ENCODE measurements at regions not wholly inside any gene's neighbourhood (a gene's known extent, or its start where the extent isn't known, plus 50 kb on each side); places are given as distances from the start of the nearest gene placed in this dataset.

GRCh38 chr14:80428671-80429070, 217.4 kb upstream of the DIO2 start:
- no peaks in the 10 kb centered on the region for H3K27me3 ChIP-seq (ENCODE audit: control insufficient read depth in 3 of 3, insufficient read depth in 3 of 3, low read depth in 1 of 3, low read length in 3 of 3)
- no peaks in the 10 kb centered on the region for H3K79me1 ChIP-seq (ENCODE audit: low read depth, low read length)
- no peak overlapping the region for H2BK5ac ChIP-seq (ENCODE audit: low read length)
- no peak overlapping the region for H2AK5ac ChIP-seq (ENCODE audit: low read depth, low read length)
- H3K36me3 ChIP-seq (replicated peaks in 1 of 2; ENCODE audit: control insufficient read depth in 2 of 2, insufficient read depth in 2 of 2, low read length in 2 of 2), result no peaks in the 10 kb centered on the region
- H3K23ac ChIP-seq (ENCODE audit: low read depth, low read length, poor library complexity), result no peak overlapping the region
- H4K91ac ChIP-seq (ENCODE audit: low read depth, low read length, poor library complexity), result no peak overlapping the region
- no peak for DNase-seq (ENCODE audit: low spot score)
- no peak overlapping the region for H3K9ac ChIP-seq (ENCODE audit: low read depth, low read length, poor library complexity)
- no peak overlapping the region for H3K14ac ChIP-seq (ENCODE audit: low read length)
- H3K4ac ChIP-seq (ENCODE audit: low read length), result no peak overlapping the region
- no peak overlapping the region for H3K4me3 ChIP-seq (ENCODE audit: low read length in 2 of 2)
- H3K4me1 ChIP-seq (ENCODE audit: control insufficient read depth in 2 of 2, insufficient read depth in 1 of 2, low read depth in 1 of 2, low read length in 2 of 2), result no peaks in the 10 kb centered on the region
- WGBS, 2 donors (ENCODE audit: extremely low coverage in 2 of 2, insufficient read length in 2 of 2, insufficient replicate concordance in 1 of 2), result no CpG with 5 or more reads among the region's 2 CpGs
- no peak overlapping the region for H4K8ac ChIP-seq (ENCODE audit: low read depth, low read length)
- no peak overlapping the region for H2BK15ac ChIP-seq (ENCODE audit: low read length)
- H3K4me2 ChIP-seq (ENCODE audit: insufficient read depth, low read length, poor library complexity, severe bottlenecking), result no peak overlapping the region
- H3K27ac ChIP-seq (replicated peaks; ENCODE audit: low read length), result no peak overlapping the region
- H2BK120ac ChIP-seq (ENCODE audit: low read depth, low read length), result no peak overlapping the region
- no peak overlapping the region for H2BK12ac ChIP-seq (ENCODE audit: low read length)
- no peak overlapping the region for H3K18ac ChIP-seq (ENCODE audit: low read length)
- no peaks in the 10 kb centered on the region for H3K9me3 ChIP-seq (replicated peaks in 1 of 2; ENCODE audit: control insufficient read depth in 2 of 2, insufficient read depth in 1 of 2, low read depth in 1 of 2, low read length in 2 of 2)
- no peak overlapping the region for H2AFZ ChIP-seq (ENCODE audit: low read length)

GRCh38 chr14:80428171-80428570, 216.9 kb upstream of the DIO2 start:
- H3K9ac ChIP-seq (ENCODE audit: low read depth, low read length, poor library complexity), result no peak overlapping the region
- no peak overlapping the region for H3K23ac ChIP-seq (ENCODE audit: low read depth, low read length, poor library complexity)
- H3K79me1 ChIP-seq (ENCODE audit: low read depth, low read length), result no peaks in the 10 kb centered on the region
- no peak overlapping the region for H2BK5ac ChIP-seq (ENCODE audit: low read length)
- WGBS, 2 donors (ENCODE audit: extremely low coverage in 2 of 2, insufficient read length in 2 of 2, insufficient replicate concordance in 1 of 2), result no CpG with 5 or more reads among the region's 3 CpGs
- H2BK15ac ChIP-seq (ENCODE audit: low read length), result no peak overlapping the region
- no peak overlapping the region for H2BK120ac ChIP-seq (ENCODE audit: low read depth, low read length)
- H4K91ac ChIP-seq (ENCODE audit: low read depth, low read length, poor library complexity), result no peak overlapping the region
- H3K9me3 ChIP-seq (replicated peaks in 1 of 2; ENCODE audit: control insufficient read depth in 2 of 2, insufficient read depth in 1 of 2, low read depth in 1 of 2, low read length in 2 of 2), result no peaks in the 10 kb centered on the region
- H2AFZ ChIP-seq (ENCODE audit: low read length), result no peak overlapping the region
- no peaks in the 10 kb centered on the region for H3K36me3 ChIP-seq (replicated peaks in 1 of 2; ENCODE audit: control insufficient read depth in 2 of 2, insufficient read depth in 2 of 2, low read length in 2 of 2)
- no peak overlapping the region for H3K4ac ChIP-seq (ENCODE audit: low read length)
- H3K4me2 ChIP-seq (ENCODE audit: insufficient read depth, low read length, poor library complexity, severe bottlenecking), result no peak overlapping the region
- H3K27me3 ChIP-seq (ENCODE audit: control insufficient read depth in 3 of 3, insufficient read depth in 3 of 3, low read depth in 1 of 3, low read length in 3 of 3), result no peaks in the 10 kb centered on the region
- no peak overlapping the region for H3K14ac ChIP-seq (ENCODE audit: low read length)
- H3K27ac ChIP-seq (replicated peaks; ENCODE audit: low read length), result no peak overlapping the region
- no peak for DNase-seq (ENCODE audit: low spot score)
- H3K18ac ChIP-seq (ENCODE audit: low read length), result no peak overlapping the region
- H3K4me1 ChIP-seq (ENCODE audit: control insufficient read depth in 2 of 2, insufficient read depth in 1 of 2, low read depth in 1 of 2, low read length in 2 of 2), result no peaks in the 10 kb centered on the region
- no peak overlapping the region for H4K8ac ChIP-seq (ENCODE audit: low read depth, low read length)
- H2AK5ac ChIP-seq (ENCODE audit: low read depth, low read length), result no peak overlapping the region
- H3K4me3 ChIP-seq (ENCODE audit: low read length in 2 of 2), result no peak overlapping the region
- H2BK12ac ChIP-seq (ENCODE audit: low read length), result no peak overlapping the region

GRCh38 chr14:80427101-80427500, 215.8 kb upstream of the DIO2 start:
- Histone ChIP-seq H3K4me2 (ENCODE audit: insufficient read depth, low read length, poor library complexity, severe bottlenecking) (no peak overlapping the region), H2BK15ac (ENCODE audit: low read length) (no peak overlapping the region), H3K36me3 (replicated peaks in 1 of 2; ENCODE audit: control insufficient read depth in 2 of 2, insufficient read depth in 2 of 2, low read length in 2 of 2) (no peaks in the 10 kb centered on the region), H4K91ac (ENCODE audit: low read depth, low read length, poor library complexity) (no peak overlapping the region), H3K4ac (ENCODE audit: low read length) (no peak overlapping the region), H4K8ac (ENCODE audit: low read depth, low read length) (no peak overlapping the region), H3K27me3 (ENCODE audit: control insufficient read depth in 3 of 3, insufficient read depth in 3 of 3, low read depth in 1 of 3, low read length in 3 of 3) (no peaks in the 10 kb centered on the region), H2AFZ (ENCODE audit: low read length) (no peak overlapping the region), H3K79me1 (ENCODE audit: low read depth, low read length) (no peaks in the 10 kb centered on the region), H3K23ac (ENCODE audit: low read depth, low read length, poor library complexity) (no peak overlapping the region), H2BK120ac (ENCODE audit: low read depth, low read length) (no peak overlapping the region), H2AK5ac (ENCODE audit: low read depth, low read length) (no peak overlapping the region), H3K27ac (replicated peaks; ENCODE audit: low read length) (no peak overlapping the region), H3K9me3 (replicated peaks in 1 of 2; ENCODE audit: control insufficient read depth in 2 of 2, insufficient read depth in 1 of 2, low read depth in 1 of 2, low read length in 2 of 2) (no peaks in the 10 kb centered on the region), H3K4me3 (ENCODE audit: low read length in 2 of 2) (no peak overlapping the region), H3K4me1 (ENCODE audit: control insufficient read depth in 2 of 2, insufficient read depth in 1 of 2, low read depth in 1 of 2, low read length in 2 of 2) (no peaks in the 10 kb centered on the region), H3K9ac (ENCODE audit: low read depth, low read length, poor library complexity) (no peak overlapping the region), H2BK5ac (ENCODE audit: low read length) (no peak overlapping the region), H2BK12ac (ENCODE audit: low read length) (no peak overlapping the region), H3K14ac (ENCODE audit: low read length) (no peak overlapping the region), H3K18ac (ENCODE audit: low read length) (no peak overlapping the region)
- DNase-seq (ENCODE audit: low spot score), result no peak
- no CpG with 5 or more reads among the region's 3 CpGs for WGBS, 2 donors (ENCODE audit: extremely low coverage in 2 of 2, insufficient read length in 2 of 2, insufficient replicate concordance in 1 of 2)

GRCh38 chr14:80426683-80427082, 215.4 kb upstream of the DIO2 start:
- H3K18ac ChIP-seq (ENCODE audit: low read length), result no peak overlapping the region
- H3K4ac ChIP-seq (ENCODE audit: low read length), result no peak overlapping the region
- no peak overlapping the region for H2BK120ac ChIP-seq (ENCODE audit: low read depth, low read length)
- H3K79me1 ChIP-seq (ENCODE audit: low read depth, low read length), result no peaks in the 10 kb centered on the region
- no peak overlapping the region for H3K14ac ChIP-seq (ENCODE audit: low read length)
- no peaks in the 10 kb centered on the region for H3K27me3 ChIP-seq (ENCODE audit: control insufficient read depth in 3 of 3, insufficient read depth in 3 of 3, low read depth in 1 of 3, low read length in 3 of 3)
- H4K8ac ChIP-seq (ENCODE audit: low read depth, low read length), result no peak overlapping the region
- no CpG with 5 or more reads among the region's 1 CpG for WGBS, 2 donors (ENCODE audit: extremely low coverage in 2 of 2, insufficient read length in 2 of 2, insufficient replicate concordance in 1 of 2)
- no peaks in the 10 kb centered on the region for H3K9me3 ChIP-seq (replicated peaks in 1 of 2; ENCODE audit: control insufficient read depth in 2 of 2, insufficient read depth in 1 of 2, low read depth in 1 of 2, low read length in 2 of 2)
- no peak overlapping the region for H3K4me2 ChIP-seq (ENCODE audit: insufficient read depth, low read length, poor library complexity, severe bottlenecking)
- no peak overlapping the region for H3K23ac ChIP-seq (ENCODE audit: low read depth, low read length, poor library complexity)
- H3K4me1 ChIP-seq (ENCODE audit: control insufficient read depth in 2 of 2, insufficient read depth in 1 of 2, low read depth in 1 of 2, low read length in 2 of 2), result no peaks in the 10 kb centered on the region
- H2BK12ac ChIP-seq (ENCODE audit: low read length), result no peak overlapping the region
- no peak overlapping the region for H2AK5ac ChIP-seq (ENCODE audit: low read depth, low read length)
- no peak overlapping the region for H3K4me3 ChIP-seq (ENCODE audit: low read length in 2 of 2)
- no peak overlapping the region for H2BK5ac ChIP-seq (ENCODE audit: low read length)
- no peak overlapping the region for H3K9ac ChIP-seq (ENCODE audit: low read depth, low read length, poor library complexity)
- H2AFZ ChIP-seq (ENCODE audit: low read length), result no peak overlapping the region
- H3K36me3 ChIP-seq (replicated peaks in 1 of 2; ENCODE audit: control insufficient read depth in 2 of 2, insufficient read depth in 2 of 2, low read length in 2 of 2), result no peaks in the 10 kb centered on the region
- DNase-seq (ENCODE audit: low spot score), result no peak
- no peak overlapping the region for H3K27ac ChIP-seq (replicated peaks; ENCODE audit: low read length)
- no peak overlapping the region for H4K91ac ChIP-seq (ENCODE audit: low read depth, low read length, poor library complexity)
- no peak overlapping the region for H2BK15ac ChIP-seq (ENCODE audit: low read length)

Data from neuronal stem cell (in vitro differentiated cells).